Upper lobe of left lung (tissue), 4 donors: ENCODE measurements at regions not wholly inside any gene's neighbourhood (a gene's known extent, or its start where the extent isn't known, plus 50 kb on each side); places are given as distances from the start of the nearest gene placed in this dataset.

Source experiments
- CTCF ChIP-seq, 6 experiments: fragments of 450-650 bp in 4 of 6; fragments of 200-600 bp in 2 of 6; sonication (generic) in 2 of 6; IDR thresholded peaks; one replicate each; pipeline ENCODE4 v1.5.1; 2016 to 2019; ENCODE audit warnings: antibody characterized with exemption in 6 of 6
- EP300 ChIP-seq, 4 donors: sonication (generic); formaldehyde crosslinking; IDR thresholded peaks; one replicate each; pipeline ENCODE4 v1.5.1; 2017; ENCODE audit warnings: antibody characterized with exemption in 4 of 4, control low read depth in 2 of 4
- POLR2A ChIP-seq, 4 donors: fragments of 450-650 bp; IDR thresholded peaks; one replicate each; pipeline ENCODE4 v1.5.1; 2016 to 2017; ENCODE audit warnings: antibody characterized with exemption in 4 of 4, mild to moderate bottlenecking in 2 of 4
- POLR2AphosphoS5 ChIP-seq, 2 donors: sonication (generic); formaldehyde crosslinking; IDR thresholded peaks; one replicate each; pipeline ENCODE4 v1.5.1; 2017; ENCODE audit warnings: antibody characterized with exemption in 2 of 2

GRCh38 chr6:158903801-158904200 is 84.6 kb upstream of the EZR start:
- TF ChIP-seq EP300 (IDR thresholded peaks at IDR 0.05) (no peak), POLR2A (IDR thresholded peaks at IDR 0.05) (no peak), CTCF (IDR thresholded peaks at IDR 0.05) (no peak), POLR2AphosphoS5 (IDR thresholded peaks at IDR 0.05) (no peak)
